HG03457 (cell line): ENCODE measurements at regions not wholly inside any gene's neighbourhood (a gene's known extent, or its start where the extent isn't known, plus 50 kb on each side); places are given as distances from the start of the nearest gene placed in this dataset.
"Not testable (repeated sequence)": the region's sequence is repeated elsewhere in the genome, so short reads cannot be mapped to it uniquely, and the experiment has no call there.

Experiments
- ATAC-seq: cut with Tn5 transposase; IDR thresholded peaks from one replicate; pipeline ENCODE4 v1.9.1; 2021; ENCODE audit warnings: moderate number of reproducible peaks; ENCODE audit not compliant: unreplicated experiment

- no peak for ATAC-seq
Measured at GRCh38 chr18:29928081-29928480, 1114.5 kb downstream of the DSC3 start.

- ATAC-seq: no peak
Measured at GRCh38 chr18:29925566-29925965, 1117.0 kb downstream of the DSC3 start.

- ATAC-seq: no peak
Measured at GRCh38 chr18:29912351-29912750, 1130.2 kb downstream of the DSC3 start.

- ATAC-seq: no peak
Measured at GRCh38 chr18:29892960-29893558, 1149.5 kb downstream of the DSC3 start.

GRCh38 chr18:29883114-29883513 is 1159.4 kb downstream of the DSC3 start:
- no peak for ATAC-seq

GRCh38 chr18:29882620-29883019 is 1159.9 kb downstream of the DSC3 start:
- no peak for ATAC-seq

- no peak for ATAC-seq
Measured at GRCh38 chr18:29879763-29880162, 1162.8 kb downstream of the DSC3 start.

- no peak for ATAC-seq
Measured at GRCh38 chr18:29874519-29875098, 1167.9 kb downstream of the DSC3 start.

GRCh38 chr18:29873211-29873610 is 1169.3 kb downstream of the DSC3 start:
- ATAC-seq: no peak

GRCh38 chr18:29871246-29871645 is 1171.3 kb downstream of the DSC3 start:
- no peak for ATAC-seq

- ATAC-seq: no peak
Measured at GRCh38 chr18:29862824-29863223, 1179.7 kb downstream of the DSC3 start.

GRCh38 chr18:29855637-29856036 is 1186.9 kb downstream of the DSC3 start:
- no peak for ATAC-seq

GRCh38 chr18:29853126-29853525 is 1189.4 kb downstream of the DSC3 start:
- ATAC-seq: no peak

GRCh38 chr18:29849144-29849543 is 1193.4 kb downstream of the DSC3 start:
- ATAC-seq: no peak

- no peak for ATAC-seq
Measured at GRCh38 chr18:29841631-29842030, 1200.9 kb downstream of the DSC3 start.

- ATAC-seq: no peak
Measured at GRCh38 chr18:29840089-29840488, 1202.5 kb downstream of the DSC3 start.

GRCh38 chr18:29838961-29839360 is 1203.6 kb downstream of the DSC3 start:
- not testable (repeated sequence) for ATAC-seq

GRCh38 chr18:29838556-29838955 is 1204.0 kb downstream of the DSC3 start:
- ATAC-seq: no peak

GRCh38 chr18:29823671-29824070 is 1218.9 kb downstream of the DSC3 start:
- ATAC-seq: no peak

- no peak for ATAC-seq
Measured at GRCh38 chr18:29821544-29821943, 1221.0 kb downstream of the DSC3 start.

- no peak for ATAC-seq
Measured at GRCh38 chr18:29811519-29811918, 1231.0 kb downstream of the DSC3 start.

GRCh38 chr18:29780816-29781215 is 1261.7 kb downstream of the DSC3 start:
- ATAC-seq: no peak

- ATAC-seq: no peak
Measured at GRCh38 chr18:29779096-29779495, 1263.4 kb downstream of the DSC3 start.
